ENCODE measurements at regions not wholly inside any gene's neighbourhood (a gene's known extent, or its start where the extent isn't known, plus 50 kb on each side); places are given as distances from the start of the nearest gene placed in this dataset.

- H3K4me3 ChIP-seq (ENCODE audit: low read length), result no peak overlapping the region
- no peaks in the 10 kb centered on the region for H3K9me3 ChIP-seq (ENCODE audit: low read depth, low read length)
- H3K4me1 ChIP-seq (ENCODE audit: insufficient read depth, low read length), result no peaks in the 10 kb centered on the region
- H3K27me3 ChIP-seq (ENCODE audit: insufficient read depth, low read length), result no peaks in the 10 kb centered on the region
Observed at GRCh38 chr12:88932457-88932856, 352.2 kb upstream of the KITLG start.

- no peak overlapping the region for H3K4me3 ChIP-seq (ENCODE audit: low read length)
- H3K9me3 ChIP-seq (ENCODE audit: low read depth, low read length), result no peaks in the 10 kb centered on the region
- H3K4me1 ChIP-seq (ENCODE audit: insufficient read depth, low read length), result no peaks in the 10 kb centered on the region
- no peaks in the 10 kb centered on the region for H3K27me3 ChIP-seq (ENCODE audit: insufficient read depth, low read length)
Observed at GRCh38 chr12:88931598-88931997, 351.3 kb upstream of the KITLG start.

- H3K4me3 ChIP-seq (ENCODE audit: low read length), result no peak overlapping the region
- no peaks in the 10 kb centered on the region for H3K4me1 ChIP-seq (ENCODE audit: insufficient read depth, low read length)
- H3K9me3 ChIP-seq (ENCODE audit: low read depth, low read length), result no peaks in the 10 kb centered on the region
- no peaks in the 10 kb centered on the region for H3K27me3 ChIP-seq (ENCODE audit: insufficient read depth, low read length)
Observed at GRCh38 chr12:88925454-88925853, 345.2 kb upstream of the KITLG start.

- no peaks in the 10 kb centered on the region for H3K9me3 ChIP-seq (ENCODE audit: low read depth, low read length)
- H3K27me3 ChIP-seq (ENCODE audit: insufficient read depth, low read length), result no peaks in the 10 kb centered on the region
- no peaks in the 10 kb centered on the region for H3K4me1 ChIP-seq (ENCODE audit: insufficient read depth, low read length)
- H3K4me3 ChIP-seq (ENCODE audit: low read length), result no peak overlapping the region
Observed at GRCh38 chr12:88924162-88924561, 343.9 kb upstream of the KITLG start.

- Histone ChIP-seq H3K27me3 (ENCODE audit: insufficient read depth, low read length) (no peaks in the 10 kb centered on the region), H3K4me1 (ENCODE audit: insufficient read depth, low read length) (no peaks in the 10 kb centered on the region), H3K4me3 (ENCODE audit: low read length) (no peak overlapping the region), H3K9me3 (ENCODE audit: low read depth, low read length) (no peaks in the 10 kb centered on the region)
Observed at GRCh38 chr12:88923631-88924030, 343.4 kb upstream of the KITLG start.

GRCh38 chr12:88922816-88923215 lies 342.5 kb upstream of the KITLG start:
- no peaks in the 10 kb centered on the region for H3K27me3 ChIP-seq (ENCODE audit: insufficient read depth, low read length)
- H3K4me3 ChIP-seq (ENCODE audit: low read length), result no peak overlapping the region

GRCh38 chr12:88921890-88922532 lies 341.7 kb upstream of the KITLG start:
- Histone ChIP-seq H3K4me3 (ENCODE audit: low read length) (no peak overlapping the region), H3K27me3 (ENCODE audit: insufficient read depth, low read length) (peaks cover 3% of the 10 kb centered on the region), H3K9me3 (ENCODE audit: low read depth, low read length) (no peaks in the 10 kb centered on the region), H3K4me1 (ENCODE audit: insufficient read depth, low read length) (no peaks in the 10 kb centered on the region)

More at GRCh38 chr12:88922816-88923215, 342.5 kb upstream of the KITLG start:
- H3K4me1 ChIP-seq (ENCODE audit: insufficient read depth, low read length), result no peaks in the 10 kb centered on the region
- no peaks in the 10 kb centered on the region for H3K9me3 ChIP-seq (ENCODE audit: low read depth, low read length)

- Histone ChIP-seq H3K4me3 (ENCODE audit: low read length) (no peak overlapping the region), H3K9me3 (ENCODE audit: low read depth, low read length) (no peaks in the 10 kb centered on the region), H3K27me3 (ENCODE audit: insufficient read depth, low read length) (peaks cover 3% of the 10 kb centered on the region), H3K4me1 (ENCODE audit: insufficient read depth, low read length) (no peaks in the 10 kb centered on the region)
Observed at GRCh38 chr12:88921434-88921833, 341.2 kb upstream of the KITLG start.

- Histone ChIP-seq H3K4me3 (ENCODE audit: low read length) (no peak overlapping the region), H3K4me1 (ENCODE audit: insufficient read depth, low read length) (no peaks in the 10 kb centered on the region), H3K27me3 (ENCODE audit: insufficient read depth, low read length) (peaks cover 3% of the 10 kb centered on the region), H3K9me3 (ENCODE audit: low read depth, low read length) (peaks cover 8% of the 10 kb centered on the region)
Observed at GRCh38 chr12:88918161-88918560, 337.9 kb upstream of the KITLG start.

- peaks cover 10% of the 10 kb centered on the region for H3K9me3 ChIP-seq (ENCODE audit: low read depth, low read length)
- H3K4me1 ChIP-seq (ENCODE audit: insufficient read depth, low read length), result no peaks in the 10 kb centered on the region
- H3K4me3 ChIP-seq (ENCODE audit: low read length), result no peak overlapping the region
- peaks cover 3% of the 10 kb centered on the region for H3K27me3 ChIP-seq (ENCODE audit: insufficient read depth, low read length)
Observed at GRCh38 chr12:88914967-88915366, 334.7 kb upstream of the KITLG start.

GRCh38 chr12:88909510-88909909 lies 329.2 kb upstream of the KITLG start:
- H3K4me3 ChIP-seq (ENCODE audit: low read length), result no peak overlapping the region
- H3K4me1 ChIP-seq (ENCODE audit: insufficient read depth, low read length), result no peaks in the 10 kb centered on the region
- no peaks in the 10 kb centered on the region for H3K27me3 ChIP-seq (ENCODE audit: insufficient read depth, low read length)
- H3K9me3 ChIP-seq (ENCODE audit: low read depth, low read length), result peaks cover 10% of the 10 kb centered on the region

- Histone ChIP-seq H3K27me3 (ENCODE audit: insufficient read depth, low read length) (no peaks in the 10 kb centered on the region), H3K4me3 (ENCODE audit: low read length) (no peak overlapping the region), H3K9me3 (ENCODE audit: low read depth, low read length) (peaks cover 4% of the 10 kb centered on the region), H3K4me1 (ENCODE audit: insufficient read depth, low read length) (no peaks in the 10 kb centered on the region)
Observed at GRCh38 chr12:88908345-88908744, 328.1 kb upstream of the KITLG start.

GRCh38 chr12:88904705-88905104 lies 324.4 kb upstream of the KITLG start:
- Histone ChIP-seq H3K4me3 (ENCODE audit: low read length) (no peak overlapping the region), H3K4me1 (ENCODE audit: insufficient read depth, low read length) (no peaks in the 10 kb centered on the region), H3K9me3 (ENCODE audit: low read depth, low read length) (no peaks in the 10 kb centered on the region), H3K27me3 (ENCODE audit: insufficient read depth, low read length) (no peaks in the 10 kb centered on the region)

GRCh38 chr12:88903333-88903732 lies 323.1 kb upstream of the KITLG start:
- Histone ChIP-seq H3K27me3 (ENCODE audit: insufficient read depth, low read length) (no peaks in the 10 kb centered on the region), H3K4me3 (ENCODE audit: low read length) (no peak overlapping the region), H3K9me3 (ENCODE audit: low read depth, low read length) (no peaks in the 10 kb centered on the region), H3K4me1 (ENCODE audit: insufficient read depth, low read length) (no peaks in the 10 kb centered on the region)

GRCh38 chr12:88897723-88898122 lies 317.5 kb upstream of the KITLG start:
- no peaks in the 10 kb centered on the region for H3K27me3 ChIP-seq (ENCODE audit: insufficient read depth, low read length)
- H3K4me1 ChIP-seq (ENCODE audit: insufficient read depth, low read length), result no peaks in the 10 kb centered on the region
- no peaks in the 10 kb centered on the region for H3K9me3 ChIP-seq (ENCODE audit: low read depth, low read length)
- H3K4me3 ChIP-seq (ENCODE audit: low read length), result no peak overlapping the region

- no peaks in the 10 kb centered on the region for H3K27me3 ChIP-seq (ENCODE audit: insufficient read depth, low read length)
- H3K4me1 ChIP-seq (ENCODE audit: insufficient read depth, low read length), result no peaks in the 10 kb centered on the region
- no peaks in the 10 kb centered on the region for H3K9me3 ChIP-seq (ENCODE audit: low read depth, low read length)
- H3K4me3 ChIP-seq (ENCODE audit: low read length), result no peak overlapping the region
Observed at GRCh38 chr12:88896958-88897357, 316.7 kb upstream of the KITLG start.
